MCF 10A (cell line): ENCODE measurements at regions not wholly inside any gene's neighbourhood (a gene's known extent, or its start where the extent isn't known, plus 50 kb on each side); places are given as distances from the start of the nearest gene placed in this dataset.

Source experiments
- BruUV-seq: library from RNA; stranded (reverse); fragments of 400-500 nt; replicated peaks from 2 replicates; lab custom pipeline; 2021; lab: Mats Ljungman, UMichigan
- CTCF ChIA-PET: fragments of 300-600 bp; sonication (Branson Sonifier 250); formaldehyde crosslinking; extraction: SDS; loops from one replicate; lab custom pipeline; 2021; ENCODE audit warnings: antibody characterized with exemption, inconsistent platforms; lab: Yijun Ruan, JAX
- POLR2A ChIA-PET: fragments of 300-600, 350-650 bp; sonication (Branson Sonifier 250); formaldehyde crosslinking; extraction: SDS; loops from one replicate; lab custom pipeline; 2020; ENCODE audit warnings: antibody characterized with exemption, inconsistent platforms; lab: Yijun Ruan, JAX
- DNase-seq: peaks from one replicate; pipeline ENCODE4 v3.0.0-alpha.2; 2018; ENCODE audit not compliant: unreplicated experiment
- H3K27ac Mint-ChIP-seq: one replicate; pipeline ENCODE4 v1.8.0; 2022; ENCODE audit warnings: mild to moderate bottlenecking, low read depth, mixed read lengths; ENCODE audit not compliant: unreplicated experiment
- H3K27me3 Mint-ChIP-seq: one replicate; pipeline ENCODE4 v1.8.0; 2022; ENCODE audit warnings: mixed read lengths; ENCODE audit not compliant: insufficient read depth, unreplicated experiment
- H3K36me3 Mint-ChIP-seq: one replicate; pipeline ENCODE4 v1.8.0; 2022; ENCODE audit warnings: mild to moderate bottlenecking, moderate library complexity, mixed read lengths; ENCODE audit not compliant: insufficient read depth, unreplicated experiment
- H3K4me1 Mint-ChIP-seq: one replicate; pipeline ENCODE4 v1.8.0; 2022; ENCODE audit warnings: mixed read lengths; ENCODE audit not compliant: insufficient read depth, unreplicated experiment
- H3K4me3 Mint-ChIP-seq: one replicate; pipeline ENCODE4 v1.8.0; 2022; ENCODE audit warnings: mild to moderate bottlenecking, moderate library complexity, mixed read lengths; ENCODE audit not compliant: unreplicated experiment
- H3K9me3 Mint-ChIP-seq: one replicate; pipeline ENCODE4 v1.8.0; 2022; ENCODE audit warnings: mixed read lengths; ENCODE audit not compliant: unreplicated experiment
- CTCF ChIP-seq: fragments of 200-600 bp; IDR thresholded peaks from one replicate; pipeline ENCODE4 v1.8.0; 2022; ENCODE audit warnings: antibody characterized with exemption, mild to moderate bottlenecking; ENCODE audit not compliant: unreplicated experiment
- intact Hi-C: fragments of 100-400 bp; cut with micrococcal nuclease; formaldehyde crosslinking; loops from 2 replicates; pipeline ENCODE4 v1.14.1; 2022

GRCh38 chr17:5942687-5943086 lies 127.5 kb upstream of the WSCD1 start:
- no peaks in the 10 kb centered on the region for H3K9me3 Mint-ChIP-seq
- peaks cover 55% of the 10 kb centered on the region for H3K27me3 Mint-ChIP-seq
- CTCF ChIA-PET, result interaction anchor here (0.8 kb wide), 1 partner anchor 127 kb away, joined by 3 read pairs; no protein-coding TSS in a partner anchor
- no peak overlapping the region for H3K4me3 Mint-ChIP-seq
- H3K27ac Mint-ChIP-seq, result no peak overlapping the region
- no peak for DNase-seq
- intact Hi-C loops, result no loop called here
- no TSS peak for BruUV-seq
- no peak for TF ChIP-seq CTCF
- H3K36me3 Mint-ChIP-seq, result no peaks in the 10 kb centered on the region
- H3K4me1 Mint-ChIP-seq, result no peaks in the 10 kb centered on the region
- POLR2A ChIA-PET, result interaction anchor here (0.7 kb wide), 1 partner anchor 13 kb away, joined by 3 read pairs; no protein-coding TSS in a partner anchor

- POLR2A ChIA-PET, result no interaction called here
- Mint-ChIP-seq H3K4me1 (no peaks in the 10 kb centered on the region), H3K36me3 (no peaks in the 10 kb centered on the region), H3K4me3 (no peak overlapping the region), H3K27ac (no peak overlapping the region), H3K9me3 (no peaks in the 10 kb centered on the region), H3K27me3 (peaks cover 55% of the 10 kb centered on the region)
- no TSS peak for BruUV-seq
- intact Hi-C loops, result no loop called here
- DNase-seq, result no peak
- CTCF ChIA-PET, result no interaction called here
- no peak for TF ChIP-seq CTCF
These were observed 126.9 kb upstream of the WSCD1 start for GRCh38 chr17:5943232-5943631.

- ChIA-PET CTCF (interaction anchor here (0.9 kb wide), 1 partner anchor 11 kb away, joined by 3 read pairs; no protein-coding TSS in a partner anchor), POLR2A (no interaction called here)
- intact Hi-C loops, result no loop called here
- no TSS peak for BruUV-seq
- no peak overlapping the region for H3K27ac Mint-ChIP-seq
- no peaks in the 10 kb centered on the region for H3K36me3 Mint-ChIP-seq
- peaks cover 62% of the 10 kb centered on the region for H3K27me3 Mint-ChIP-seq
- no peaks in the 10 kb centered on the region for H3K9me3 Mint-ChIP-seq
- H3K4me1 Mint-ChIP-seq, result no peaks in the 10 kb centered on the region
- TF ChIP-seq CTCF, result no peak
- no peak overlapping the region for H3K4me3 Mint-ChIP-seq
- no peak for DNase-seq
These were observed 126.2 kb upstream of the WSCD1 start for GRCh38 chr17:5943982-5944381.

GRCh38 chr17:5947701-5948180 lies 122.4 kb upstream of the WSCD1 start:
- no TSS peak for BruUV-seq
- H3K36me3 Mint-ChIP-seq, result no peaks in the 10 kb centered on the region
- H3K9me3 Mint-ChIP-seq, result no peaks in the 10 kb centered on the region
- H3K27me3 Mint-ChIP-seq, result peaks cover 89% of the 10 kb centered on the region
- DNase-seq, result no peak
- ChIA-PET CTCF (no interaction called here), POLR2A (no interaction called here)
- intact Hi-C loops, result no loop called here
- no peak overlapping the region for H3K4me3 Mint-ChIP-seq
- H3K27ac Mint-ChIP-seq, result no peak overlapping the region
- H3K4me1 Mint-ChIP-seq, result no peaks in the 10 kb centered on the region
- TF ChIP-seq CTCF, result no peak
